ENCODE measurements at regions not wholly inside any gene's neighbourhood (a gene's known extent, or its start where the extent isn't known, plus 50 kb on each side); places are given as distances from the start of the nearest gene placed in this dataset.

GRCh38 chr15:81492969-81493645, 119.1 kb upstream of the TMC3 start:
- TF ChIP-seq EZH2 (IDR thresholded peaks at IDR 0.05) = no peak
- no peak for TF ChIP-seq FOXP2 (optimal IDR thresholded peaks at IDR 0.05; ENCODE audit: control extremely low read depth, extremely low read length, insufficient read depth)

Measured in SK-N-MC (cell line).